H1 (cell line): ENCODE measurements at regions not wholly inside any gene's neighbourhood (a gene's known extent, or its start where the extent isn't known, plus 50 kb on each side); places are given as distances from the start of the nearest gene placed in this dataset.

ENCODE experiments used
- BRCA1 ChIP-seq: IDR thresholded peaks from 2 replicates; pipeline ENCODE4 v1.6.1; 2012; ENCODE audit warnings: low read depth, low read length, improper control_type of control experiment
- RXRA ChIP-seq: IDR thresholded peaks from 2 replicates; pipeline ENCODE4 v1.6.1; 2011; ENCODE audit warnings: low read depth, mild to moderate bottlenecking, low read length, moderate library complexity; ENCODE audit not compliant: insufficient read depth
- SRF ChIP-seq: IDR thresholded peaks from 2 replicates; pipeline ENCODE4 v1.6.1; 2011; ENCODE audit warnings: mild to moderate bottlenecking, low read depth, low read length, moderate library complexity
- TF ChIP-seq, protein P1 (sequence below): IDR thresholded peaks from 2 replicates; pipeline ENCODE4 v1.6.1; 2011; ENCODE audit warnings: low read length, improper control_type of control experiment

DNA sequence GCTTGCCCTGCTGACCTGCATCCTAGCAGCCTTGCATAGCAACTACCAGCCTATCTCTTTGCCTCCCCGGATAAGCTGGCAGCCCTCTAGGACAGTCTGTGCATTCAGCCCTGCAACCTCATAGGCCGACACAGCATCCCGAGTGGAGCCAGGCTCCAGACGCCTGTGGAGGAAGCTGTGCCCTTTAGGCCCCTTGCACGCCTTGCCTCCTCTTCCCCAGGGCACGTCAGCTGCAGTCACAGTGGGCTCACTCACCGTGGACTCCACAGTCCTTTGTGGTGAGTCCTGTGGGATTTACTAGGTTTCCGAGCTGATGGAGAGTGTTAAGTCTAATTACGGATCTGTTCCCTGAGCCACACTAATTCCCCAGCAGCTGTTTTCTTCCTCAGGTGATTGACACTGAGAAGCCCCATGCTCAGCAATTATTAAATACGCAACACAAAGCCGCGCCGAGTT, 540.0 kb downstream of the TCERG1L start (continued):
- TF ChIP-seq, protein P1, sequence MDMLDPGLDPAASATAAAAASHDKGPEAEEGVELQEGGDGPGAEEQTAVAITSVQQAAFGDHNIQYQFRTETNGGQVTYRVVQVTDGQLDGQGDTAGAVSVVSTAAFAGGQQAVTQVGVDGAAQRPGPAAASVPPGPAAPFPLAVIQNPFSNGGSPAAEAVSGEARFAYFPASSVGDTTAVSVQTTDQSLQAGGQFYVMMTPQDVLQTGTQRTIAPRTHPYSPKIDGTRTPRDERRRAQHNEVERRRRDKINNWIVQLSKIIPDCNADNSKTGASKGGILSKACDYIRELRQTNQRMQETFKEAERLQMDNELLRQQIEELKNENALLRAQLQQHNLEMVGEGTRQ: no peak
- TF ChIP-seq SRF: no peak
- no peak for TF ChIP-seq BRCA1
- no peak for TF ChIP-seq RXRA
